H9 (cell line): ENCODE measurements at regions not wholly inside any gene's neighbourhood (a gene's known extent, or its start where the extent isn't known, plus 50 kb on each side); places are given as distances from the start of the nearest gene placed in this dataset.

Experiments
- DNase-seq: peaks from one replicate; pipeline ENCODE4 v3.0.0-alpha.2; 2017
- H2AFZ ChIP-seq: one replicate; pipeline ENCODE4 v1.6.1; 2013; ENCODE audit warnings: mild to moderate bottlenecking, low read length, control low read depth, moderate library complexity
- H2AK5ac ChIP-seq: 2 replicates; pipeline ENCODE4 v1.6.1; 2013; ENCODE audit warnings: low read length, control low read depth, mixed read lengths; ENCODE audit not compliant: insufficient read length
- H2BK120ac ChIP-seq: one replicate; pipeline ENCODE4 v1.6.1; 2013; ENCODE audit warnings: low read depth, mild to moderate bottlenecking, low read length, control low read depth, inconsistent platforms; ENCODE audit not compliant: poor library complexity, severe bottlenecking
- H2BK12ac ChIP-seq: 2 replicates; pipeline ENCODE4 v1.6.1; 2013; ENCODE audit warnings: low read length, control low read depth, mixed read lengths, low read depth; ENCODE audit not compliant: insufficient read length
- H2BK15ac ChIP-seq: 2 replicates; pipeline ENCODE4 v1.6.1; 2013; ENCODE audit warnings: low read depth, low read length, control low read depth
- H2BK20ac ChIP-seq: one replicate; pipeline ENCODE4 v1.6.1; 2013; ENCODE audit warnings: low read depth, mild to moderate bottlenecking, low read length, control low read depth, inconsistent platforms; ENCODE audit not compliant: poor library complexity, severe bottlenecking
- H2BK5ac ChIP-seq: 2 replicates; pipeline ENCODE4 v1.6.1; 2013; ENCODE audit warnings: low read length, control low read depth, mixed read lengths; ENCODE audit not compliant: insufficient read length
- H3K14ac ChIP-seq: 2 replicates; pipeline ENCODE4 v1.6.1; 2013; ENCODE audit warnings: low read length, control low read depth; ENCODE audit not compliant: insufficient read depth
- H3K18ac ChIP-seq: 2 replicates; pipeline ENCODE4 v1.6.1; 2013; ENCODE audit warnings: low read depth, mild to moderate bottlenecking, mixed read lengths, low read length, control low read depth; ENCODE audit not compliant: insufficient read length
- H3K23ac ChIP-seq: 2 replicates; pipeline ENCODE4 v1.6.1; 2013; ENCODE audit warnings: low read length, control low read depth, mixed read lengths, low read depth; ENCODE audit not compliant: insufficient read length
- H3K23me2 ChIP-seq: 2 replicates; pipeline ENCODE4 v1.6.1; 2013; ENCODE audit warnings: low read depth, mild to moderate bottlenecking, mixed read lengths, low read length, control low read depth; ENCODE audit not compliant: insufficient read length, poor library complexity, severe bottlenecking
- H3K27ac ChIP-seq: 2 replicates; pipeline ENCODE4 v1.5.1; 2013; ENCODE audit warnings: low read length, control low read depth, mixed read lengths, low read depth; ENCODE audit not compliant: insufficient read length
- H3K27me3 ChIP-seq: 2 replicates; pipeline ENCODE4 v1.6.1; 2013; ENCODE audit warnings: low read length, control low read depth, inconsistent platforms; ENCODE audit not compliant: insufficient read depth
- H3K4ac ChIP-seq: 2 replicates; pipeline ENCODE4 v1.6.1; 2013; ENCODE audit warnings: low read depth, mild to moderate bottlenecking, control low read depth, inconsistent platforms, low read length, moderate library complexity
- H3K4me1 ChIP-seq: 2 replicates; pipeline ENCODE4 v1.6.1; 2013; ENCODE audit warnings: low read length, control low read depth, inconsistent platforms; ENCODE audit not compliant: insufficient read depth
- H3K4me2 ChIP-seq: 2 replicates; pipeline ENCODE4 v1.6.1; 2013; ENCODE audit warnings: low read length, control low read depth, mixed read lengths; ENCODE audit not compliant: insufficient read length, insufficient read depth
- H3K56ac ChIP-seq: 2 replicates; pipeline ENCODE4 v1.6.1; 2013; ENCODE audit warnings: low read depth, mild to moderate bottlenecking, mixed read lengths, low read length, control low read depth; ENCODE audit not compliant: insufficient read length
- H3K79me1 ChIP-seq: 2 replicates; pipeline ENCODE4 v1.6.1; 2013; ENCODE audit warnings: low read depth, mild to moderate bottlenecking, moderate library complexity, low read length, control low read depth, inconsistent platforms; ENCODE audit not compliant: insufficient read depth, poor library complexity, severe bottlenecking
- H3K79me2 ChIP-seq: 2 replicates; pipeline ENCODE4 v1.6.1; 2013; ENCODE audit warnings: low read length, control low read depth, inconsistent platforms; ENCODE audit not compliant: insufficient read depth
- H3K9ac ChIP-seq: 2 replicates; pipeline ENCODE4 v1.6.1; 2013; ENCODE audit warnings: low read length, control low read depth, mixed read lengths; ENCODE audit not compliant: insufficient read length; ENCODE audit errors: extremely low read depth
- H3K9me3 ChIP-seq: one replicate; pipeline ENCODE4 v1.6.1; 2013; ENCODE audit warnings: low read depth, low read length, inconsistent platforms; ENCODE audit not compliant: control insufficient read depth
- H3T11ph ChIP-seq: one replicate; pipeline ENCODE4 v1.6.1; 2013; ENCODE audit warnings: mild to moderate bottlenecking, low read length, control low read depth, inconsistent platforms
- H4K20me1 ChIP-seq: one replicate; pipeline ENCODE4 v1.6.1; 2013; ENCODE audit not compliant: control insufficient read depth, insufficient read length, insufficient read depth
- H4K5ac ChIP-seq: 2 replicates; pipeline ENCODE4 v1.6.1; 2013; ENCODE audit warnings: low read depth, mild to moderate bottlenecking, mixed read lengths, low read length, control low read depth; ENCODE audit not compliant: insufficient read length
- H4K8ac ChIP-seq: replicated peaks from 2 replicates; pipeline ENCODE4 v1.6.1; 2013; ENCODE audit warnings: low read length, control low read depth, mixed read lengths, low read depth; ENCODE audit not compliant: insufficient read length
- H4K91ac ChIP-seq: 2 replicates; pipeline ENCODE4 v1.6.1; 2013; ENCODE audit warnings: low read depth, mild to moderate bottlenecking, moderate library complexity, mixed read lengths, low read length, control low read depth; ENCODE audit not compliant: insufficient read length
- H3K27ac Mint-ChIP-seq, 3 experiments: 2 replicates in 2 of 3; 3 replicates in 1 of 3; pipeline ENCODE4 v1.8.0; 2020 to 2021; ENCODE audit warnings: mixed read lengths in 3 of 3, mild to moderate bottlenecking in 1 of 3, moderate library complexity in 1 of 3
- H3K27me3 Mint-ChIP-seq: 2 replicates; pipeline ENCODE4 v1.8.0; 2021; ENCODE audit warnings: low read depth, mild to moderate bottlenecking, moderate library complexity, mixed read lengths
- H3K36me3 Mint-ChIP-seq, 3 experiments: 2 replicates in 2 of 3; 3 replicates in 1 of 3; pipeline ENCODE4 v1.8.0; 2020 to 2021; ENCODE audit warnings: low read depth in 3 of 3, mixed read lengths in 3 of 3; ENCODE audit not compliant: insufficient read depth in 1 of 3
- H3K4me1 Mint-ChIP-seq, 2 experiments: 2 replicates each; pipeline ENCODE4 v1.8.0; 2020; ENCODE audit warnings: mixed read lengths in 2 of 2
- H3K4me3 Mint-ChIP-seq, 2 experiments: 2 replicates in 1 of 2; 3 replicates in 1 of 2; pipeline ENCODE4 v1.8.0; 2020 to 2021; ENCODE audit warnings: mild to moderate bottlenecking in 2 of 2, mixed read lengths in 2 of 2, moderate library complexity in 1 of 2
- H3K9me3 Mint-ChIP-seq, 2 experiments: 2 replicates in 1 of 2; 3 replicates in 1 of 2; pipeline ENCODE4 v1.8.0; 2020; ENCODE audit warnings: mild to moderate bottlenecking in 2 of 2, mixed read lengths in 2 of 2, moderate library complexity in 1 of 2
- WGBS: extraction: QIAGEN DNeasy Blood & Tissue Kit; methylation state at CpG from one replicate; pipeline ENCODE4 v1.1.7; 2013; ENCODE audit warnings: missing lambda C conversion rate, low lambda C conversion rate, mixed read lengths; ENCODE audit not compliant: insufficient read length; ENCODE audit errors: extremely low coverage; 5-methylcytosine and 5-hydroxymethylcytosine counted together
- TF ChIP-seq, protein P1 (sequence below): fragments of 200-600 bp; sonication (generic); conservative IDR thresholded peaks from 3 replicates; pipeline ENCODE4 v1.8.0; 2021; ENCODE audit warnings: antibody characterized with exemption, mild to moderate bottlenecking

DNA sequence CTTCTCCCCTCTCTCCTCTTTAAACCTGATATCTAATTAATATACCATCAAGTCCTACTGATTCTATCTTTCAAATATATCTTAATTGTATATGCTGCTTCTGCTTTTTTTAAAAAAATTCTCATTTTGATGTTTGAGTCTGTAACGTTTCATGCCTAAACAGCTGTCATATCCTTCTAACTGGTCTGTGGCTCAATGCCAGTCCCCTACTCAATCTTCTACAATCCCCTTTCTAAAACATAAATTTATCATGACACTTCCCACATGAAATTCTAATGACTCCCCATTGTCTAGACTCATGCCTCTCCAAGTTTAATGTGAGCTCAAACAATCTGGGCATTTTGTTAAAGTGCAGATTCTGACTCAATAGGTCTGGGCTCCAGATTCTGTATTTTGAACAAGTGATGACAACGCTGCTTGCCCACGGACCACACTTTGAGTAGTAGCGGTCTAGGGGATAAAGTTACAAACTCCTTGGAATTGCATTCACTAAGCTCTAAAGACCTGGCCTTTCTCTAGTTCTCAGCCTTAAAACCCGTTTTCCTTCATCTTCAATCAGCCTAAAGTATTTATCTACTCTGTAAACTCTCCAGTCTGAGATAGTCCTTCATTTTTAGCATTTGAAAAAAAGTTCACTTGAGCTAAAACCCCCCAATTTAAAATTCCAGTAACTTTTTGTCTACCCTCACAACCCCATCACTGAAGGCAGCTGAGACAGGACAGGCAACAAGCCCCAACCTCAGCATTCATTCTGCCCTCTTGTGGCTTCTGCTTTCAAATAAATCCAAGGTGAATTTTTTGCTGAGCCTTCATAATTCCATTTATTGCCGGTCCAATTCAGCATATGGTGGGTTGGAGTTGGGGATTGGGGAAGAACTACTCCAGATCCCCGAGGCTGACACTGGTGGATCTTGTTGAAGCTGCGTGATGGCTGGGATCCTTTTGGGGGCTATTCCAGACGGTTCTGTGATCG lies 88.1 kb upstream of the THRB start:
- Histone ChIP-seq H3K56ac (no peak overlapping the region), H3K9me3 (no peaks in the 10 kb centered on the region), H2BK5ac (no peak overlapping the region), H4K91ac (no peak overlapping the region), H2BK120ac (no peak overlapping the region), H4K20me1 (no peaks in the 10 kb centered on the region), H2BK15ac (no peak overlapping the region), H3K4me1 (0 out of 2 replicates have a peak, but pooled peaks cover 2% of the 10 kb centered on the region), H2AK5ac (no peak overlapping the region), H4K5ac (no peak overlapping the region), H3K79me1 (no peaks in the 10 kb centered on the region), H3K27me3 (no peaks in the 10 kb centered on the region), H2AFZ (peak overlapping the region; percentile 23), H3K79me2 (no peaks in the 10 kb centered on the region; the same call in 1 of the 2 replicates), H3K4ac (no peak overlapping the region), H3K23me2 (no peaks in the 10 kb centered on the region), H3T11ph (no peak overlapping the region), H2BK20ac (no peak overlapping the region), H2BK12ac (no peak overlapping the region), H3K23ac (no peak overlapping the region), H3K9ac (no peak overlapping the region), H4K8ac (no peak overlapping the region), H3K4me2 (no peak overlapping the region), H3K27ac (no peak overlapping the region), H3K18ac (no peak overlapping the region), H3K14ac (no peak overlapping the region)
- H3K9me3 Mint-ChIP-seq, result no peaks in the 10 kb centered on the region
- H3K36me3 Mint-ChIP-seq, result no peaks in the 10 kb centered on the region
- no peaks in the 10 kb centered on the region for H3K27me3 Mint-ChIP-seq
- H3K27ac Mint-ChIP-seq, result peak overlapping the region in 1 of 3 experiments; percentile 75; a peak in 2 of 7 replicates
- TF ChIP-seq, protein P1, sequence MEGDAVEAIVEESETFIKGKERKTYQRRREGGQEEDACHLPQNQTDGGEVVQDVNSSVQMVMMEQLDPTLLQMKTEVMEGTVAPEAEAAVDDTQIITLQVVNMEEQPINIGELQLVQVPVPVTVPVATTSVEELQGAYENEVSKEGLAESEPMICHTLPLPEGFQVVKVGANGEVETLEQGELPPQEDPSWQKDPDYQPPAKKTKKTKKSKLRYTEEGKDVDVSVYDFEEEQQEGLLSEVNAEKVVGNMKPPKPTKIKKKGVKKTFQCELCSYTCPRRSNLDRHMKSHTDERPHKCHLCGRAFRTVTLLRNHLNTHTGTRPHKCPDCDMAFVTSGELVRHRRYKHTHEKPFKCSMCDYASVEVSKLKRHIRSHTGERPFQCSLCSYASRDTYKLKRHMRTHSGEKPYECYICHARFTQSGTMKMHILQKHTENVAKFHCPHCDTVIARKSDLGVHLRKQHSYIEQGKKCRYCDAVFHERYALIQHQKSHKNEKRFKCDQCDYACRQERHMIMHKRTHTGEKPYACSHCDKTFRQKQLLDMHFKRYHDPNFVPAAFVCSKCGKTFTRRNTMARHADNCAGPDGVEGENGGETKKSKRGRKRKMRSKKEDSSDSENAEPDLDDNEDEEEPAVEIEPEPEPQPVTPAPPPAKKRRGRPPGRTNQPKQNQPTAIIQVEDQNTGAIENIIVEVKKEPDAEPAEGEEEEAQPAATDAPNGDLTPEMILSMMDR, result peak; percentile 53; the same call in 2 of the 3 replicates
- no CpG with 5 or more reads among the region's 10 CpGs for WGBS
- H3K4me1 Mint-ChIP-seq, result peaks cover 16 to 22% of the 10 kb centered on the region in 2 experiments
- H3K4me3 Mint-ChIP-seq, result no peak overlapping the region
- no peak for DNase-seq
